Activated CD8-positive, alpha-beta memory T cell treated with anti-CD3 and anti-CD28 coated beads, Interleukin-2, amount 10 ng/mL, durations not matched to agents 7 days and 5 days (primary cell): ENCODE measurements at regions not wholly inside any gene's neighbourhood (a gene's known extent, or its start where the extent isn't known, plus 50 kb on each side); places are given as distances from the start of the nearest gene placed in this dataset.

Experiments used
- ATAC-seq: fragments of 150-1000 bp; cut with Tn5 transposase; one replicate; pipeline ENCODE4 v1.10.0; 2021; ENCODE audit warnings: moderate library complexity
- CTCF ChIA-PET: fragments of 350-600 bp; sonication (Branson Sonifier 250); formaldehyde crosslinking; loops from one replicate; lab custom pipeline; 2021; ENCODE audit warnings: antibody characterized with exemption; lab: Charles Lee
- DNase-seq: peaks from one replicate; pipeline ENCODE4 v3.0.0-alpha.2; 2020
- H3K27ac Mint-ChIP-seq: one replicate; pipeline ENCODE4 v1.8.0; 2021; ENCODE audit warnings: mild to moderate bottlenecking, mixed read lengths
- H3K27me3 Mint-ChIP-seq: one replicate; pipeline ENCODE4 v1.8.0; 2021; ENCODE audit warnings: mixed read lengths
- H3K36me3 Mint-ChIP-seq: one replicate; pipeline ENCODE4 v1.8.0; 2021; ENCODE audit warnings: mild to moderate bottlenecking, mixed read lengths
- H3K4me1 Mint-ChIP-seq: one replicate; pipeline ENCODE4 v1.8.0; 2021; ENCODE audit warnings: mixed read lengths
- H3K4me3 Mint-ChIP-seq: one replicate; pipeline ENCODE4 v1.8.0; 2021; ENCODE audit warnings: mild to moderate bottlenecking, moderate library complexity, mixed read lengths
- H3K9me3 Mint-ChIP-seq: one replicate; pipeline ENCODE4 v1.8.0; 2022; ENCODE audit warnings: low read depth, mixed read lengths

DNA sequence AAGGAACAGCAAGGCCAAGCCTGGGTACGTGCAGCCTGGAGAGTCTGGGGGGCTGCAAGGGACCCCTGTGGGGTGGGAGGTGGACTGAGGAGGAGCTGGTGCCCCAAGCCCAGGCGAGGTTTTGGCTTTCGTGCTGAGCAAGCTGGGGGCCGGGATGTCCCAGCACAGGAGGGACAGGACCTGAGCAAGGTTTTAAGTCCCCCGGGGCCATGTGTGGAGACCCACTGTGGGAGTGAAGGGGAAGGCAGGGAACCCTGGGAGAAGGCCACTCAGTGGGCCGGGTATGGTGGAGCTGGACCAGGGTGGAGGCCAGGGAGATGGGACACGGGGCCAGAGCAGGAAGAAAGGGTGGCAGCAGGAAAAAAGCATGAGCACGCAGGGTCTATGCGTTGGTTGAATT, 419.2 kb upstream of the SULF2 start:
- no peaks in the 10 kb centered on the region for H3K9me3 Mint-ChIP-seq
- no peak for DNase-seq
- H3K4me3 Mint-ChIP-seq = no peak overlapping the region
- CTCF ChIA-PET = no interaction called here
- H3K27me3 Mint-ChIP-seq = no peaks in the 10 kb centered on the region
- ATAC-seq = no peak
- no peaks in the 10 kb centered on the region for H3K4me1 Mint-ChIP-seq
- no peaks in the 10 kb centered on the region for H3K36me3 Mint-ChIP-seq
- H3K27ac Mint-ChIP-seq = no peak overlapping the region

DNA sequence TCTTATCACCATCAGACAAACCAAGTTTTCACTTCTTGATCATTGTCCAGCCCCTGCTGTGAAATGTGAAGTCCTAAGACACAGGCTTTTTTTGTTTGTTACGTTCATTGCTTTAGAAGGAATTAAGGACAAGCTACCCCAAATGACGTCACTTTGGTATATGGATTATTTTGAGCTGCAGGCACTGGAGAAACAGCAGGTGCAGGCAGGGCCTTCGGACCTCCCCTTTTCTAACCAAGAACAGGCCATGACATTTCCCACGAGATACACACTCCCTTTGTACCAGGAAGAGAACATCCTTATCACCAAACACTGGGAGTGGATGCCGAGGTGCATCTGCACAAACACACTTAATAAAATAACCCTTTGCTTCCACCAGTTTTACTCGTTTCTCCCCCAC, 418.0 kb upstream of the SULF2 start:
- H3K27me3 Mint-ChIP-seq = no peaks in the 10 kb centered on the region
- ATAC-seq = no peak
- no peaks in the 10 kb centered on the region for H3K4me1 Mint-ChIP-seq
- CTCF ChIA-PET = no interaction called here
- H3K36me3 Mint-ChIP-seq = no peaks in the 10 kb centered on the region
- no peak overlapping the region for H3K4me3 Mint-ChIP-seq
- no peak overlapping the region for H3K27ac Mint-ChIP-seq
- H3K9me3 Mint-ChIP-seq = no peaks in the 10 kb centered on the region
- DNase-seq = no peak

DNA sequence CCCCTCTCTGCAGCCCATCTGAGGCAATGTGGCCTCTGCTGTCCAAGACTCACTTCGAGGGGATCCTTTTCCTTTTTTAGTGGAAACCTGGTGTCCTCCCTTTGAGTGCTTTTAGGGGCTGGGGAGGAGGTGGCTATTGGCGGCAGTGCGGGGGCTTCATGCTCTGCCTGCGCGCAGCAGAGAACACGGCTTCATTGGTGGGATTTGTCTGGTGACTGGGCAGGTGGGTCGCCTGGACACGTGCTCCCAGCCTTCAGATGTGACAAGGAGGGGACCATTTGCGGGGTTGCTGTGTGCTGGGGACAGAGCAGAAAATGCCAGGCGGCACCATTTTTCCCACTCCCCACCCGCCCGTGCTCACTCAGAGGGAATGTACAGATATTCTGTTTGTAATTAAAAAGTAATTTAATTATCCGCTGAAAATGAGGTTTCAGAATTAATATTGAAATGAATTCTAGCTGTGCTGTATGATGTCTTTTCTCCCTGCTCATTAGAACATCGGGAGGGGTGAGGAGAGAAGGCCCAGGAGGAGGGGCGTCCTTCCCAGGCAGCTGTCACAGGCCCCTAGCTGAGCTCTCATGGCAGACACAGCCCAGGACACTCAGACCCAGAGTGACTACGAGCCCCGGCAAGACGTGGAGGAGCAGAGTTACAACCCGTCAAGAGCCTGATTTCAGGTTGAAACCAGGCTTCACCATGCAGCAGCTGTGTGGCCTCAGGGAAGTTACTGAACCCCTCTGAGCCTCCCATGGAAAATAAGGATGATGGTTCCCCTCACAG, 417.2 kb upstream of the SULF2 start:
- no peak for DNase-seq
- CTCF ChIA-PET = no interaction called here
- H3K27me3 Mint-ChIP-seq = no peaks in the 10 kb centered on the region
- no peak for ATAC-seq
- no peak overlapping the region for H3K4me3 Mint-ChIP-seq
- H3K27ac Mint-ChIP-seq = no peak overlapping the region
- H3K4me1 Mint-ChIP-seq = no peaks in the 10 kb centered on the region
- H3K9me3 Mint-ChIP-seq = no peaks in the 10 kb centered on the region
- H3K36me3 Mint-ChIP-seq = no peaks in the 10 kb centered on the region

DNA sequence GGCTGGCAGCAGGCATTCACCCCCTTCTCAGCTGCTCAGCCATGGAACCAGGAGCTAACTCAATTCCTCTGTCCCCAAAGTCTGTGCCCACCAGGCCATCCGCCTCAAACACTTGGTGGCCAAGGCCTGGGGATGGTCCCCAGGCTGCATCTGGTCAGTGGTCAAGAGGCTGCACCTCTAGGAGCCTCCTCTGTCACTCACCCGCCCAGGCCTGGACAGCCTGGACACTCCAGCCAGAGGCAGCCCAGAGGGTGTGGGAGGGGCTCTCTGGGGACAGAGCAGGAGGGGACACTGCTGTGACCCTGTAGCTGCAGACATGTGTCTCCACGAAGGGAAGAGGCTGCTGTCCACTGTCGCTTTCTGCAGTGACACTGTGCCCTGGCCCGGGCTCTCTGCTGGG, 416.6 kb upstream of the SULF2 start:
- CTCF ChIA-PET = no interaction called here
- no peak for DNase-seq

DNA sequence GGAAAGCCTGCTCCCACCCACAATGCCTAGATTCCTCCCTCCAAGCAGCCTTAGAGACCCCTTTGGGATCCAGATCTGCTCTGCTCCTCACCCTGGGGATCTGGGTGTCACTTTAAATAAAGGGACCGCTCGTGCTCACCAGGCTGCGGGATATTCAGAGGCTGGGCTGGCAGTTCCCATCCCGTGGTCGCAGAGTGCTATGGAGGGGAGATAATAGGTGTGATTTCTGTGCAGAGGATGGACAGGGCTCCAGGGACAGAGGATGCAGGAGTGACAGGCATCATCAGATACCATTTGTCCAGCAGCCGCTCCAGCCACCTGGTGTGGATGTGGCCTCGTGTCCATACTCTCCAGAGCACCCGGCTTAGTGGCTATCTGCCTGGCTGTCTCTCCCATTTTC, 415.9 kb upstream of the SULF2 start:
- H3K36me3 Mint-ChIP-seq = no peaks in the 10 kb centered on the region
- ATAC-seq (no peak), DNase-seq (no peak)
- no peaks in the 10 kb centered on the region for H3K4me1 Mint-ChIP-seq
- H3K27me3 Mint-ChIP-seq = no peaks in the 10 kb centered on the region
- CTCF ChIA-PET = no interaction called here
- H3K27ac Mint-ChIP-seq = no peak overlapping the region
- no peaks in the 10 kb centered on the region for H3K9me3 Mint-ChIP-seq
- H3K4me3 Mint-ChIP-seq = no peak overlapping the region

More for the DNA sequence above, 416.6 kb upstream of the SULF2 start:
- Mint-ChIP-seq H3K4me1 (no peaks in the 10 kb centered on the region), H3K27me3 (no peaks in the 10 kb centered on the region), H3K4me3 (no peak overlapping the region), H3K27ac (no peak overlapping the region), H3K9me3 (no peaks in the 10 kb centered on the region), H3K36me3 (no peaks in the 10 kb centered on the region)
- no peak for ATAC-seq

DNA sequence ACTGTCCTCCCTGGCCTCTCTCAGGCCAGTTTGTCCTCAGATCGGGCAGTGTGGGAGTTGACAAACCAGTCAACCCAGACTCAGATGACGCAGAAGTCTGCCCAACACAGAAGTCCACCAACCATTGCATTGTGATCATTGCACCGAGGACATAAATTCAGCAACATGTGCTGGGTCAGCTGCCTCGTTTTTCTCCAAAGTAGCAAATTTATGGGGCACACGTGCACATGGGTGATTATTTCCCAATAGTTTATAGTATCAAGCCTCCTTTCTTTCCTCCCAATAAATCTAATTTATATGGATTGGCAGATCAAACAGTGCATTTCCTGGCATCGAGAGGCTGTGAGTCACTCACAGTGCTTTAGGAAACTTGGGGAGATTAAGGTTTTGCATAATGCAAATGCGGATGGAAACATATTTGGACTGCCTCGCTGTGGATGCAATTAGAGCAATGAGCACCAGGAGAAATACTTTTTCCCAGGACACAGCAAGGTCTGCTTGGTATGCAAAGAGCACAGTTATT, 413.7 kb upstream of the SULF2 start:
- CTCF ChIA-PET = no interaction called here
- DNase-seq (no peak), ATAC-seq (no peak)
- Mint-ChIP-seq H3K4me3 (no peak overlapping the region), H3K27me3 (no peaks in the 10 kb centered on the region), H3K9me3 (no peaks in the 10 kb centered on the region), H3K36me3 (no peaks in the 10 kb centered on the region), H3K4me1 (no peaks in the 10 kb centered on the region), H3K27ac (no peak overlapping the region)

DNA sequence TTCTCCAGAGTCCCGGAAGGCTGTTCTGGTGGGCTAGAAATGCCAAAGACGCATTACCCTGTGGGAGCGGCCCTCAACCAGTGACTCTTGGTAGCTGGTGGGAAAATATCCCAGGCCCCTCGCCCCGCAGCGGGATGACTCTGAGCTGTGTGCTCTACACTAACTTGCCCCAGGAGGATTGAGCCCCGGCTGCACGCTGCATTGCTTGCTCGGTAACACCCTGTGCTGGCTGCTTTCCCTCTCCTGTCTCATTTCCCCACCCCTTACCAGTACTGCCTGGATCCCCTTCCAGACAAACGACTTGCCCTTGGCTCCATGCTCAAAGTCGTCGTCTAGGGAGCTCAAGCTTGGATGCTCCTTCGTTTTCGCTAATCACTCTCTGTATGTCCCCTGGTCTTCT, 411.8 kb upstream of the SULF2 start:
- ATAC-seq = no peak
- H3K9me3 Mint-ChIP-seq = no peaks in the 10 kb centered on the region
- H3K4me3 Mint-ChIP-seq = no peak overlapping the region
- DNase-seq = no peak
- H3K27me3 Mint-ChIP-seq = no peaks in the 10 kb centered on the region
- H3K27ac Mint-ChIP-seq = no peak overlapping the region
- H3K36me3 Mint-ChIP-seq = no peaks in the 10 kb centered on the region
- H3K4me1 Mint-ChIP-seq = no peaks in the 10 kb centered on the region
- CTCF ChIA-PET = no interaction called here

DNA sequence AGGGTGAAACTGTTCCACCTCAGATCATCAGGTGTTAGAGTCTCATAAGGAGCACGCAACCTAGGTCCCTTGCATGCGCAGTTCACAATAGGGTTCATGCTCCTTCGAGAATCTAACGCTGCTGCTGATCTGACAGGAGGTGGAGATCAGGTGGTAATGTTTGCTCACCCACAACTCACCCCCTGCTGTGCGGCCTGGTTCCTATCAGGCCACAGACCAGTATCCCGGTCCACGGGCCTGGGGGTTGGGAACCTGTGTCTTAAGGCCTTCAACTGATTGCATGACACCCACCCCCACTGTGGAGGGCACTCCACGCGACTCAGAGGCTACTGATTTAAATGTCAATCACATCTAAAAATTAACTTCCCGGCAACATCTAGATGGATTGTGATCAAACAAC, 411.2 kb upstream of the SULF2 start:
- no peaks in the 10 kb centered on the region for H3K27me3 Mint-ChIP-seq
- no peak for DNase-seq
- H3K36me3 Mint-ChIP-seq = no peaks in the 10 kb centered on the region
- H3K4me1 Mint-ChIP-seq = no peaks in the 10 kb centered on the region
- H3K4me3 Mint-ChIP-seq = no peak overlapping the region
- H3K9me3 Mint-ChIP-seq = no peaks in the 10 kb centered on the region
- CTCF ChIA-PET = no interaction called here
- no peak overlapping the region for H3K27ac Mint-ChIP-seq
- no peak for ATAC-seq

DNA sequence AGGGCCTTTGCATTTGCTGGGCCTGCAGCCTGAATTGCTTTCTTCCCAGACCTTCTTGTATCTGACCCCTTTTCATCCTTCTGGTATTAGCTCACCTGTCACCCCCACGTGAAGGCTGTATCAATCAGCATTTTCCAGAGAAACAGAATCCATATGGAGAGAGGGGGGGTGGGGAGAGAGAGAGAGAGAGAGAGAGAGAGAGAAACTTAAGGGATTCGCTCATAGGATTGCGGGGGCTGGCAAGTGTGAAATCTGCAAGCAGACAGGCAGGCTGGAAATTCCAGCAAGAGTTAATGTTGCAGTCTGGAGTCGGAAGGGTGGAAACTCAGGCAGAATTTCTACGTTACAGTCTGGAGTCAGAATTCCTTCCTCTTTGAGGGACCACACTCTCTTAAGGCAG, 410.7 kb upstream of the SULF2 start:
- ATAC-seq (no peak), DNase-seq (no peak)
- Mint-ChIP-seq H3K36me3 (no peaks in the 10 kb centered on the region), H3K27me3 (no peaks in the 10 kb centered on the region), H3K9me3 (no peaks in the 10 kb centered on the region), H3K4me1 (no peaks in the 10 kb centered on the region), H3K4me3 (no peak overlapping the region), H3K27ac (no peak overlapping the region)
- CTCF ChIA-PET = no interaction called here

DNA sequence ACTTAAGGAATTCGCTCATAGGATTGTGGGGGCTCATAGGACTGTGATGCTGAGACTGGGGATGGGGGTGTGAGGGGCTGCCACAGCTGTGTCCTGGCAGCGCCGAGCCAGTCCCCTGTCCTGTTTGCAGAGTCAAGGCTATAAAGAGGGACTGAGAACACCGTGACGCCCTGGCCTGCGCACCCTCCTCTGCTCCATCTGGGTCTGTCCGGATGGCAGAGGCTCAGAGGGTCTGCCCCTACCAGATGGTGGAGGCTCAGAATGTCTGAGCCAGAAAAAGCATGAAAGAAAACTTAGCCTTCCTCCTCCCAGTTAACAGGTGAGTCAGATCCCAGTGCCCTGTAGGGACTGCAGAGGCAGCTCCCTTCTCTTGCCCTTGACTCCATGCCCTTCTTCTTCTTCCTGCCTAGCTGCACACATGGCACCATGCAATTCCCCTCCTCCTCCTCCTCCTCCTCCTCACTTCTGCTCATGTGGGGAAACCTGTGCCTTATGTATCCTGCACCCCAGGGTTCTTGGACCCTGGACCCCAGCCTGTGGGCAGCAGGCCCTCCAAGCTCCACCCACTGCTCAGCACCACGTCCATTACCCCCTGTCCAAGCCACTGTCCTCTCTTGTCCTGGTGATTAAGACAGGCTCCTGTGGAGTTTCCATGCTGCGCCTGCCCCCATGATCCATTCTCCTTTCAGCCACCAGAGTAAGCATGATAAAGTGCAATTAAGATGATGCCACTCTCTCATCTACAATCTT, 410.0 kb upstream of the SULF2 start:
- no peak for DNase-seq
- Mint-ChIP-seq H3K4me1 (no peaks in the 10 kb centered on the region), H3K9me3 (no peaks in the 10 kb centered on the region), H3K27ac (no peak overlapping the region), H3K4me3 (no peak overlapping the region), H3K36me3 (no peaks in the 10 kb centered on the region), H3K27me3 (no peaks in the 10 kb centered on the region)
- ATAC-seq = no peak
- CTCF ChIA-PET = no interaction called here

DNA sequence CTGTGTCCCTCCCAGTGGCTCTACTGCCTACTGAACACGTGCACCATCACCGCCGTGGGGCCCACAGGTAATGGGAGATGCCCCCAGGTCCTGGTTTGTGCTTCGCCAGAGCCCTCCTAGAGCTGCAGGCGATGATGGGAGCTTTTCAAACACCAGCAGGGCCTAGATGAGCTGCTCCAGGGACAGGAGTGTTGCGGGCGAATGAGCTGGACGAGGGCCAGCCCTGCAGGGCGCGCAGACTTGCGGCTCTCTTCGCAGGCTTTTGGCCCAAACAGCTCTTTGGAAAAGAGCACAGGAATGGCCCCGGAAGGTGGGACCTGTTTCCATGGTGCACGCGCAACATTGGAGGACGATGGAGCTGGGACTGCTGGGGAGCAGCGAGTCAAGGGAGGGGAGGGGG, 409.3 kb upstream of the SULF2 start:
- Mint-ChIP-seq H3K4me1 (no peaks in the 10 kb centered on the region), H3K27ac (no peak overlapping the region), H3K9me3 (no peaks in the 10 kb centered on the region), H3K36me3 (no peaks in the 10 kb centered on the region), H3K4me3 (no peak overlapping the region), H3K27me3 (no peaks in the 10 kb centered on the region)
- no peak for DNase-seq
- no peak for ATAC-seq
- CTCF ChIA-PET = no interaction called here

DNA sequence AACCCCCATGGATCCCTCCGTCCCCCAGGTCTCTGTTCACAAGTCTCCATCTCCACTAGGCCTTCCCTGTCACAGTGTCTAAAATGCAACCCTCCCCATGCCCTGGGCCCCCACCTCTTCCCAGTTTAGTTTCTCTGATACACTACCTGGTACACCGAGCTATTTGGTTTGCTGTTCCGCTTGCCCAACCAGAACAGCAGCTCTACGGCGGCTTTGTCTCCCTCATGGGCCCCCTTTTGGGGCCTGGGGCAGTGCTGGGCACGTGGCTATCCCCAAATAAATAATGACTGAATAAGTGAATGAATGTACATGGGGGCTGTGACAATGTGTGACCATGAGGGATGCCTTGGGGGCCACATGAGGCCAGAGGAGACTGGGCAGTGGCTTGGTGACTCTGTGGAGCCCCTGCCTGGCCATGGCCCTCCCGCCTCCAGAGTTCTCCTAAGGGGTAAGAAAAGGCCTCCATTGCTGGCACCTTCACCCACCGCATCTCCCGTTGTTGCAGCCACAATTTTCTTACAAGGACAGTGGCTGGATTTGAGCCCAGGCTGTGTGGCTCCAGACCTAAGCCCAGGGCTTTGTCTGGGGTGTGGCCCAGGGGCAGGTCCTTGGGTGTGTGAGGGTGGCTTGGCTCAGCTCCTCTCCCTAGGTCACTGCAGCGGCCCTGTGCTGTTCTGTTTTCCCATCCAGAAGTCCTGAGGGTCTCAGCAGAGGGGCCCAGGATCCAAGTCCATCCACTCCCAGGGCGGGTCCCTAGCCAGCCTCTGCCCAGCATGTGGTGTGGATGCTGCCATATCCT, 408.5 kb upstream of the SULF2 start:
- no peak for DNase-seq
- Mint-ChIP-seq H3K4me1 (no peaks in the 10 kb centered on the region), H3K4me3 (no peak overlapping the region), H3K27me3 (no peaks in the 10 kb centered on the region), H3K27ac (no peak overlapping the region), H3K9me3 (no peaks in the 10 kb centered on the region), H3K36me3 (no peaks in the 10 kb centered on the region)
- CTCF ChIA-PET = no interaction called here
- no peak for ATAC-seq

DNA sequence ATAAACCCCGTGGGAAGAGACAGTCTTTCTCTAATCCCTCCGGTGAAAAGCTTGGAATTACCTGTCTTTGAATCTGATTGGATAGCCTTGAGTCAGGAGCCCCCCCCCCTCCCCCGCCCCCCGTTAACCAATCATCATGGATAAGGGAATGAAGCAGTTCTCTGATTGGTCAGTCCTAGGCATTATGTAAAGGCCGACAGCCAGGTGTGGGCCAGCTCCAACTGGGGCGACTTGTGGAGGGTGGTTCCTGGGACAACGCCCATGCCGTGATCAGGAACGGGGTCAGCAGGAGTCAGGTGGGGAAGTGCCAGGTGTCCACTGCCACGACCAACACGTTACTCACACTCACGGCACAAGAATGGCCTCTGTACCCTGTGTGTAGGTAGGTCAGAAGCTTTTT, 406.8 kb upstream of the SULF2 start:
- DNase-seq (no peak), ATAC-seq (no peak)
- Mint-ChIP-seq H3K27ac (no peak overlapping the region), H3K4me1 (no peaks in the 10 kb centered on the region), H3K36me3 (no peaks in the 10 kb centered on the region), H3K27me3 (no peaks in the 10 kb centered on the region), H3K9me3 (no peaks in the 10 kb centered on the region), H3K4me3 (no peak overlapping the region)
- CTCF ChIA-PET = no interaction called here
